Activated CD8-positive, alpha-beta memory T cell treated with anti-CD3 and anti-CD28 coated beads, Interleukin-2, amount 50 U/mL, for 48 hours (primary cell): ENCODE measurements at regions not wholly inside any gene's neighbourhood (a gene's known extent, or its start where the extent isn't known, plus 50 kb on each side); places are given as distances from the start of the nearest gene placed in this dataset.
A peak's percentile ranks its signal among the peaks of the same experiment; 100 is the strongest.
"Not testable (repeated sequence)": the region's sequence is repeated elsewhere in the genome, so short reads cannot be mapped to it uniquely, and the experiment has no call there.

ENCODE experiments used
- DNase-seq: peaks from one replicate; pipeline ENCODE4 v3.0.0-alpha.2; 2020

DNA sequence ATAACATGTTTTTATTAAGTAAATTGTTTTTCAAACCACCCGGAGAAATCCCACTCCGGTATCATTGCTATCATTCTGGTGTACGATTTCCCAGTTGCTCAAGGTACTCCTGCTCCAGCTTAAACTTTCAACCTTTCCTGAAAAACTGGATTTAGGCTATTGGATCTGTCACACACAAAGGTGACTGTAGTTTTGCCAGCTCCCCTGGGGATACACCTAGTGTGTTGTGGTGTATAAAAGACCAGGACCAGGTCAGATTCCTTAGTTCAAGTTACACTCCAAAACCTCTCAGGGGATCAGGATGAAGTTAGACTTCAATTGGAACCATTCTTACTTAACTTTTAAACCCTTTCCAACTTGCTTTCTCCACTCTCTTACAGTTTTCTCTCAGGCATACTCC, 303.9 kb downstream of the NOVA1 start:
- no peak for DNase-seq

DNA sequence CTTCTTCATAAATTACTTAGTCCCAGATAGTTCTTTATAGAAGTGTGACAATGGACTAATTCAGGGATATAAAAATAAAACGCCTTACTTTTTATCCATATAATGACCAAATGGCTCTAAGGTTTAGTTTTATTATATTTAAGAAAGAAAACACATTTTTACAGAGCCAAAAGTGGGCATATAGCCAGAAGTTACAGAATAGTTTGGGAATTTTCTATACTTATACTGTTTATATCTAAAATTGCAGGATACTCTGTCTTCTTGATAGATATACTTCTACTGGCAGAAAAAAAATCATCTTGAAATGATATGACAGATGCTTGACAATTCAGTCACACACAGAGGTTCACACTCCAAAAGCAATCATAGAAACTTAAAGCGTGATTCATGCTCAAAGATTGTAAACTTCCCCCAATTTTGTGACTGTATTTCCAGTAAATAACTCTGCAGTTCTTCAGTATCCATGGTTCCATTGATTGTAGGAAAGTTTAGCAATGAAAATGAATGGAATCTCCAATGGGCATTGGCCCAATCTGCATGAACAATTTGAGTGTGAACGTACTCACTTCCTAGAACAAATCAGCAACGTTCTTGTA, 307.8 kb downstream of the NOVA1 start:
- DNase-seq: no peak

DNA sequence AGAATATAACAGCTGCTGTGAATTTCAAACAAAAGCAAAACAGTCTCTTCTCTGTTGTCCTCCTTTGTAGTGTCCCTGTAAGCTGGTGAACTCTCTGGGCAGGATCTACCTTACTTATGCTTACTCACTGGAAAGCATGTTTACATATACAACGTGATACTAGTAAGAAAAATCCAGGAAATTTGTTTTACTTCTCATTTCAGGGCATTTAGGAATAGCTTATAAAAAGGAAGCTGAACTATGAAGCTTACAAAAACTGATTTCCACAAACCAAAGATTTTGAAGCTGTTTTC, 311.0 kb downstream of the NOVA1 start:
- no peak for DNase-seq

DNA sequence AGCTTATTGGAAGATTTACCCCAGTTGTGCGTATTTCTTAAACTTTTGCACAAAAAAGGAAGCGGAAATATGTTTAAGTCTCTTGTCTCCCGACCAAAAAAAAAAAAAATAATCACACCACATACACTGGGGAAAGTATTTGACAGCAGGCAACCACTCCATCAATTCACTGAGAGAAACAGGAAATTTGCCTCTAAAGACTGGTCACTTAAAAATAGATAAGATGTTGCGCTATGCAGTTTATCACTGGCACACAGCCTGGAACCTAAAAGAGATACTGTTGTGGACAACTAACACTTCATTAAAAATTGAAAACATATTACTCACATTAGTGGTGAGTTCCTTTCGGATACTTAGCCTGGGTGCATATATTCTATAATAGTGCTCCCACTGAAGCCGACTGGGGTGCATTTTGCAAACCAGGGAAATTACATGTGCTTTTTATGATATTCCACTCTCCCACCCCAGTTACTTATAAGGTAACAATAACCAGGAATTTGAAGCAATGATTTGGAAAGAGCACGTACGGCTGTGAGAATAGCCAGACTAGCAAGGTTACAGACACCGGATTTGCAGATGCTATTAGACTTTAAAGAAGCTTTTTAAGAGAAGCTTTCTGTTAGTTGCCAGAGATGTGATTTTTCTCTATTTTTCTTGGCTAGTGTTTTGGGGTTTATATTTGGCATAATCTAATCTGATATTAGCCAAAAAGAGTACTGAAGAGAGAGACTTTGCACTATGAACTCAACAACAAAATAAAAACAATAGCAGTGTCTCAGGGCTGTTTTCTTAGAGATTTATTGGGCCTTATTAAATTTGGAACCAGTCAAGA, 311.5 kb downstream of the NOVA1 start:
- DNase-seq: no peak

DNA sequence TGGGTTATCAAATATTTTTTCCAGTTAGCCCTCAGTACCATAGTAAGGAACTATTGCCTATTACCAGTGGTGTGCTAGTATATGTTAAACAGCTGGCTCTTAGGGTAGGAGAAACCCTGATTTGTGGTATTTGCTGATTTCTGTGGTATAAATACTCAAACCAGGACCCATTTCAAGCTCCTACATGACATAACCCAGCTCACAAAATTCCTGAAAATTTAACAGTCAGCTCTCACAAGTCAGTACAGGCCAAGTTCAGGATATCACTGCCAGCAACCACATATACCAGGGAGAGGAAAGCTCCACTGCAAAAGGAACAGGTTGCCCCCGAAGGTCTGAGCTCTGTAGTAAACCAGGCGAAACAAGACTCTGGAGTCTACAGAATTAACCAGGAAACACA, 315.3 kb downstream of the NOVA1 start:
- DNase-seq: no peak

DNA sequence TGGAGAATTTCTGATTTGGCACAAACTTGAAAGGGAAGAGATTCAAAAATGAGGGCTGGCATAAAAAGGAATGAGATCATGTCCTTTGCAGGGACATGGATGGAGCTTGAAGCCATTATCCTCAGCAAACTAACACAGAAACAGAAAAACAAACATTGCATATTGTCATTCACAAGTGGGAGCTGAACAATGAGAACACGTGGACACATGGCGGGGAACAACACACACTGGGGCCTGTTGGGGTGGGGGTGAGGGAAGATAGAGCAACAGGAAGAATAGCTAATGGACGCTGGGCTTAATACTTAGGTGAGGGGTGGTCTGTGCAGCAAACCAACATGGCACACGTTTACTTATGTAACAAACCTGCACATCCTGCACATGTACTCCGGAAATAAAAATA, 315.8 kb downstream of the NOVA1 start:
- DNase-seq: not testable (repeated sequence)

DNA sequence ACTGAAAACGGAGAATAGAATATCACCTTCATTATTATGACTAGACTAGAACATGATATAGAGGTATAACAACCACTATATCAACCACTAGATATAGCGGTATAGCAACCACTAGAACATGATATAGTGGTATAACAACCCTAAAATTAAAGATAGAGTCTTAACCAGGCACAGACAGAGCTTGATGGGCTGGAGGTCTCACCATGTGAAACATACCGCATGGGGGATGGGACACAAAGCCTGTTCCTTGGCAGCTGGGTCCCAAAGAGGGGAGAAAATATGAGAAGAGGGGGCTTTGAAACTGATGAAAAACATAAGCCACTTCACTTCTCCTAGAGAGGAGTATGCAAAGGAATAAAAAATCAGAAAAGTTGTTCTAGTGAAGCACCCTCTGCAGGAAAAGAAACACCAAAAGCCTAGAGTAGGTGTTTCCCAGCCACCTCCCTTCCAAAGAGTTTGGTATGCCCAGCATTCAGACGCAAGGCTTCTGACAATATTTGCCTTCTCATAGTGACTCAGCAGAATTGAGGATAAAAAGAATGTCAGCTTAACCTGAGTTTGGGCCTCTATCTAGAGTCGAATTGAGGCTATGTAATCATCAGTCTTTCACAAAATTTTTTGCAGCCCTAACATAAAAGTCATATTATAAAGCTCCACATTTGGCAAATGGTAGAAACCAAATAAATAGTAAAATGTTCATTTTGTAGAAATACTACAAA, 316.4 kb downstream of the NOVA1 start:
- DNase-seq: no peak

DNA sequence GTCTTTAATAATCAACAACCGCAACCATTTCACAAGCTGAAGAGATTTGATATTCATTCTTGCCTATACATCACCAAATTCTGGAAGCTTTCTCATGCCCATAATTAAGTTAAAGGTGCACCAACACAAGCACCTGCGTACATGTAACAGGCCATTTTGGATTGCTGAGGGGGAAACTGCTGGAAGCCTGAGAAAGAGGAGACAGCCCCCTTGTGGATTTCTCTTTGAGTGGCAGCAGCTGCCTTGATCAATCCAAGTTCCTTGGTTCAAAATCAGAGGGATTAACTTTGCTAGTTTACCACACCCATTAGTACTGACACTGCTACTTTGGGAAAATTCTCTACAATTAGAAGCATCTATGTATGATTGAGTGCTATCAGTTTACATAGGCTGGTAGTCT, 321.1 kb downstream of the NOVA1 start:
- DNase-seq: no peak

DNA sequence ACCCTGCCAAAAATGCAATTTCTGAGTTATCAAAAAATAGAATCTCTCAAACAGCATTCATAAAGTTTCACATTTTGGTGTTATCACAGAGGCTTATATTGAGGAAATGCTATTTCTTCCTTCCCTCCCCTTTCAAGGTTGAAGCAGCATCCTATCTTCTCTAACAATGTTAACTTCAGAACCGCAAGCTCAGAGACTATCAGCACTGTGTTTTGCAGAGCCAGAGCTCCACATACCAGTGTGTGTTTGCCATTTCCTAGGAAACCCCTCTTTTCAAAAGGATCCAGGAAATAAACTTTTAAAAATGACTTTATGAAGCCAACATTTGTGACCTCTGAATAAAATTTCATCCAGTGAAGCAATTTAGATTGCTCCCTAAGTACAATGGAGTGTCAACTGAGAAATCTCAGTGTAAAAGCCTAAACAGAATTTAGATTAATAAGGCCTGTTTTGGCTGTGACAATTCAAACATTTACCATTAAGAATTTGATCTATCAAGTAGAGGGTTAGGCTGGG, 332.6 kb downstream of the NOVA1 start:
- DNase-seq: no peak

DNA sequence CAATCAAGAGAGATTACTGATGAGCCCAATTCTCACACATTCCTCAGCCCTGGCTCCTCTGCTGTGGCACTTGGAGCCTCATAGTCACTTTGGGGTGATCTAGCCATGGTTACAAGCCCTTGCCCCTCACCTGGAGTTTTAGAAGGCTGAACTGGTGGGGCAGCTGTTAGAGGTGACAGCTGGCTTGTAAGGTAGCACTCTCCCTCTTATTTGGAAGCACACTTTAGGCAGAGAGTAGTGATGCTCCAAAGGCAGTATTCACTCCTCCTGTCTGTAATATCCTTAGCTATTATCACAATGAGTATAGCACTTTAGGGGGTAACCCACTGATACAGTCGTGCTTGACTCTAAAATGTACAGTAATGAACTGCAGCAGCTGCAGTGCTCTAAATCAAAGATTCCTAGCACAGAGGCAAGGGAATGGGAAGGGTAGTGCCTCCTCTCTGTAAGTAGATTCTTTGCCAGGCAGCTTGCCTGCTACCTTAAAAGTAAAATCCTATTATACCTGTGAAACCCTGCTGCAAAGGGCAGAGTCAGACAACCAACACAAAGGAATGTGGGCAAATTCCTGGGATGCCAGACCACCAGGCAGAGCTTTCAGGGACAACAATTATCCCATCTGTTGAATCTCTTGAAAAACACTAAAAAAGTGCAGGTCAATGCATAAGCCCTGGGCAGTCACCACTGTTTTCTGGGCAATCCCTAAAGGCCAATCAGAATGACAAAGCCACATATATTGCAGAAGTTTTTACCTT, 336.3 kb downstream of the NOVA1 start:
- no peak for DNase-seq

DNA sequence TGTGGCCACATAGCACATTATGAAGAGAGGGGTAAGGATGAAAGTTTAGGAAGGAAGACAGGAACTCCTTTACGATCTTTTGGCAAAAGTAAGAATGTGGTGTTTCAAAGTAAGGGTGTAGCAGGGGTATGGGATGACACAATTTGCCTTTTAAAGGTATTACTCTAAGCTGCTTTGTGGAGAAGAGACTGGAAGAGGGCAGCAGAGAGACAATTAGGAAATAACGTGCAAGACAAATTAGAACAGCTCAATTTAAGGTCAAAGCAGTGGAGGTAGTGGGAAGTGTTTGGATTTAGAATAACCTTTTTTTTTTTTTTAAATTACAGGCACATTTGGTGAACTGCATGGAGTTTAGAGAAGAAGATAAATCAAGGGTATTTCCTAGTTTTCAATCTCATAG, 342.6 kb downstream of the NOVA1 start:
- DNase-seq: no peak

DNA sequence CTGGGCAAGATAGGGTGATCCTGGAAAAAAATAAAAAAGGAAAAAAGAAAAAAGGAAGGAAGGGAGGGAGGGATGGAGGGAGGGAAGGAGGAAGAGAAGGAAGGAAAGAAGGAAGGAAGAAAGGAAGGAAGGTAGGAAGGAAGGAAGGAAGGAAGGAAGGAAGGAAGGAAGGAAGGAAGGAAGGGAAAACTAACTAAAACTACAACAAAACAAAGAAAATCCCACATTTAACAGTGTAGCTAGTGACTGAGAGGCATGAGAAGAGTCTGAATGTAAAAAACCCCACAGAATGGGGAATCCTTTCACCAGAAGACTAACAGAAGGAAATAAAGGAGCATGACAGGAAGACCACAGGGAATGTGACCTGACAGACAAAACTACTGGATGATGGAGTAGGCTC, 345.7 kb downstream of the NOVA1 start:
- DNase-seq: no peak

DNA sequence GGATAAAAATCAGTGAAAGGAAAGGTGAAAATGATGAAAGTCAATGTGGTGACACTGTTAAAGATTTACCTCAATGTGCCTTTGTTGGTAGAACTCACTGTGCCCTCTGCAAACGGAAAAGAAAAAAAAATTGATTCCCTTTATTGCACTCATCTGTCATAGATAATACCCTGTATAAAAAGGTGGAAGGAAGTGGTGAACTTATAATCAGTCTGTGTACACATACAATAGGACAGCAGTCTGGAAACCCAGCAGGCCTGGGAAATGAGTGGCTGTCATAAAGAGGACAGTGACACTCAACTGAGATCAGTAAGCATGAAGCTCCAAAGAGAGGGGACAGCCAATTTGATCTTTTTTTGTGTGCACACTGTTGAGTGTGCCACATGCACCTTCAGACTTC, 364.7 kb downstream of the NOVA1 start:
- DNase-seq: no peak

DNA sequence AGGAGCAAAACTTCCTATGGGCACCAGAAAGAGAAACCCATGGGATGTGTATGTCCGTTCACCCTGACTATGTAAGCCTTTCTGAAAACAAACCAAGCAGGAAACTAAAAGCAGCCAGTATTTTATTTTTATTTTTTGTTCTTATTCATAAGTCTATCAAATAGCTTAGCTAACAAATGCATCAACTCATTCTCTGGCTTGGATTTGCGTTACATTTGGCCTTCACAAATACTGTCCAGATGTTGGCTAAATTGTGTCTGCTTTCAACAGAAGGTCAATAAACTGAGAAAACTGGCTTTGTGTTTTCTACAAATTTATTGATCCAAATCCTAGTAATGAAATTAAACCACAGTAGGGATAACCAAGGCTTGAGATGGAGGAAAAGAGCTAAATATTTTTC, 379.0 kb downstream of the NOVA1 start:
- DNase-seq: no peak

DNA sequence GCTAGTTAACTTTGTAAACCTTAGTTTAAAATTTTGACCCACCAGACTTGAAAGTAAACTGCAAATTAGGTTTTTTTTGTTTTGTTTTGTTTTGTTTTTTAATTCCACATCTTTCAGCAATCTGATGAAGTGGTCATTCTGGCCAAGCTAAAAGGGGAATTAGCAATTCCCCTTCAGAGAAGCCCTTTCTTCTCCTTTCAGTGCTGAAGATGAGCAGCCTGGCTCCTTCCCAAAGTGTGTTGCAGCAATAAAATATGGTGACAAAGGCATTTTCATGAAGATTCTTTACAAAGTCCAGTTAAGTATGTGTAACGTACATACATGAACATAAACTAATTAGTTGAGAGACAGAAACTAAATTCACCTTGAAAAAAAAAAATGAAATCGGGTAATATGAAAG, 380.1 kb downstream of the NOVA1 start:
- DNase-seq: no peak

DNA sequence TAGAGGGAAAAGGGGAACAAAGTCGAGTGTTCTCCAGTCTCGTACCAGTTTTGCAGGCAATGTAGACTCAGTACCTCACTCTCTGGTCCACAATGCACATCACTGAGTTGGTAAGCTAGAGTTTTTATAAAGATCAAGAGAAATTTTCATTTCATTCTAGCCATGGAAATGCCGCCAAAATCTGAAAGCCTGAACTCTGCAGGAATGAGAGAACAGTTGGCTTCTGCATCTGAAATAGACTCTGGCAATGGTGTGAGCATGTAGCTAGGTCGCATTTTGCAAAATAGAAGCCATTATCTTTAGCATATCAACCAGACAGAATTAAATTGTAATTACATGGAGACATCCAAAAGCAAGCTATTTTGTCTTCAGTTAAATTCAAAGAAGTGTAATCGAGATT, 381.0 kb downstream of the NOVA1 start:
- no peak for DNase-seq

DNA sequence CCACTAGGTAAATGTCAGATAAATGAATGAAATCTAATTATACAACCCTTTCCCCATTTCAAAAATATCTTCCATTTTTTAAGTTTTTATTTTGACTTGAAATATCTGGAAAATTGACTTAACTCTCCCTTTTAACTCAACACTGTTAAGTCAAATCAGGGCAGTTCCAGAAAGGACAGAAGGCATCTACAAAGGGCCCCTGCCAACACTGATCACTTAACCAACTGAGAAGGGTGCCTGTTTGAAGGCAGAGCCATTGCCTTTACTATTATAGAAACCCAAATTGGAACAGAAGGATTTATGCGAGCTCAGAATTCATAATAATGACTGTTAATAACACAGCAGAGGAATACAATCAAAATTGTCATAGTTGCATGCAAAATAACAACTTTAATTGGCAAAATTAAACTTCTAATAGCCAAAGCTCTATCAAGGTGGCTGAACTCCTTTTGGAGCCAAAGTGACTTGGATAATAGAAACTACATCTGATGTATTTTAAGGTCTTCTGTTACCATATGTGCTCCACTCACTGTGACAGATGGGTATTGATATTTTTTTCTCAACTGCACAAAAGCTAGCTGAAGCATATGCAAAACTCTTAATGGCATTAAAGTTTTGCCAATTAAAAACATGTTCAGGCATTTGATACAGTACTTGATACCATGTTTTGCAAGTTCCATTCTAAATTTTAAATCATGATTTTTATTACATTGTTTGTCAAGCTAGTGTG, 383.8 kb downstream of the NOVA1 start:
- DNase-seq: no peak

DNA sequence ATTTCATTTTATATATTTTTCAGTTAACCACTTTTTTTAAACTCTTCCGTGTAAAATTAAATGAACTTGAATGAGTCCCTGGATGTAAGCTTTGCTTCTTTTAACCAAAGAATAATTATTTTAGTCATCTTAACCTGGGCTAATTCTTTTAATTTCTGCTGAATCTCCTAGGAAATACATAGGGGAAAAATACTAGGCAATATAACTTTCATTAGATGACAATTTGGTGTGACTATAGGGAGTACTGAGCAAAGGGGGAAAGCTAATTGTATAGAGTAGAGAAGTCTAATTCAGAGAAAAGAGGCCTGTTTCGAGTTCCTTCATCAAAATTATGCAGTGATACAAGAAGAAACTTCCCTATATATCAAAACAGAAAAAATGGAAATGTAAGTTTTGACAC, 388.1 kb downstream of the NOVA1 start:
- DNase-seq: no peak

DNA sequence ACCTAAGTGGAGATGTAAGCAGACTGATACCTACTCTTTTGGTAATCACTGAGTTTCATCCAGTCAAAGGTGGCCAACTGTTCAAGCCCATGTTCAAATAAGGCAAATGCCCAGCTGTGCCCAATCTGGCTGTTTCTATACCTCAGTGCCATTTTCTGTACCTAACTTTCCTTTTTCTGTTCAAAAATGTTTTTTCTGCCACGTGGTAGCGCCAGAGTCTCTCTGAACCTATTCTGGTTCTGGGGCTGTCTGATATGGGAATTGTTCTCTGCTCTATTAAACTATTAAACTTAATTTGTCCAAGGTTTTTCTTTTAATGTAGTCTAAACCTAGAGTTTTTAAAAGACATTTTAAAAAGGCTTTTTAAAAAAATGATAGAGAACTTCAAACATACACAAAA, 391.2 kb downstream of the NOVA1 start:
- no peak for DNase-seq

DNA sequence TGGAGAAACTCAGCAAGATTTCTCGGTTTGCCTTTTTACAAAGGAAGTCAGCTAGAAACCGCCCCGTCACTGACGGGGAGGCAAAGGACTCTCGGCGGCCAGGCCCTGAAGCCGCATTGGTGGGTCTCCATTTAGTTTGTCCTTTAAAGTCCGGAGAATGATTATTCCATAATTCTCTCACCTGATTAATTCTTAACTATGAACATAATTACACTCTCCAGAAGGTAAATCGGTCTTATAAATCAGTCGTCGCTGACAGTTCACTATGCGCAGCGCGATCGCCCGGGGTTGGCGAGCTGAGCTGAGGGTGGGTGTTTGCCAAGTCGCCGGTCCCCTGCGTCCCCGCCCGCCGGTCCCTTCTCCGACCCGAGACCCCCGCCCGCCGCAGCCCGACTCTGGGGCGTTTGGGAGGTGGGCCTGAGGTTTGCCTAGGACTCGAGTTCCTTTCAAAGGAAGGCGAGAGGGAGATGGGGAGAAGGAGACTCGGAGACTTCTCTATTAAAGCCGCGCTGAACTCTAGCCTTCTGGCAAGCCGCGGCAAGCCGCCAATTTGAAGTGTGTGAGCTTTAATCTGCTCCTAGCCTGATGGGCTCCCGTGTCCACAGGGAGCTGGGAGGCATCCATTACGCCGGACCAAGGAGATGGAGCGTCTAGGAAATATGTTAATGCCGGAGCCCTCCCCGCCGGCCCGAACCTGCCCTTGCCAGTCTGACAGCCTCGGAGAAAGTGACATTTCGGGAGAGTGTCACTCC, 392.9 kb downstream of the NOVA1 start:
- DNase-seq: peak; percentile 41

DNA sequence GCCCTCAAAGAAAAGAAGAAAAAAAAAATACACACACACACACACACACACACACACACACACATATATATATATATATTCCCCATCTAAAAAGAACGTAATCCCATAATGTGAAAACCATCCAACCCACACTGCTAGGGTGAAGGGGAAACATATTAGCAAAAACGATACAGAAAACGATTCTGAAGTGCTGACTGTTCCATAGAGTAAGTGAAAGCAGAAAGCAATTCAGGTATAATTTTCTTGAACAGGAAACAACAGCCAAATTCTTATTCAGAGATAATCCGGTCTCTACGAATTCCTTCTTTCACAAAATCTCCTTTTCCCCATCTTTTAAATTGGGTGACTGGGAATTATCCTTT, 393.5 kb downstream of the NOVA1 start:
- no peak for DNase-seq

DNA sequence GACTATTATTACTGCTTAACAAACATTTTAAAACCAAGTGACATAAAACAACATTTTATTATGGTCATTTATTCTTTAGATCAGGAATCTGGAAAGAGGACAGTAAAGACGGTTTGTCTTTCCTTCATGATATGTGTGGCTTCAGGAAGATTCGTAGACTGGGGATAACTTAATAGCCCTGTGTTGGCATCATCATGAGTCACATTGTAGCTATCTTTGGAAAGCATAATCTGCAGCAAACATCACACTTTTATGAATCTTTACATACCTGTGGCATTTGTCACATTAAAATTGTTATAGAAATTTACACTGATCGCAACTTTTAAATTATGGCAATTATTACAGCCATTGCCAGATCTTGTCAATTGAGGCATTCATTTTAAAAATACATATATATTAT, 397.1 kb downstream of the NOVA1 start:
- no peak for DNase-seq
